ENCODE measurements at regions not wholly inside any gene's neighbourhood (a gene's known extent, or its start where the extent isn't known, plus 50 kb on each side); places are given as distances from the start of the nearest gene placed in this dataset.

- ChIA-PET CTCF (ENCODE audit: low intra/inter-chr PET ratio, low total read pairs) (no interaction called here), POLR2A (no interaction called here)
- DNase-seq (ENCODE audit: low spot score) = no peak
- BruUV-seq (replicated peaks) = no TSS peak
- H2AFZ ChIP-seq (ENCODE audit: low read length) = no peak overlapping the region
- no peaks in the 10 kb centered on the region for H3K4me1 ChIP-seq (ENCODE audit: insufficient read depth, low read length)
- H3K36me3 ChIP-seq (replicated peaks in 1 of 2; ENCODE audit: control insufficient read depth in 1 of 2, insufficient read depth in 2 of 2, low read length in 2 of 2) = 0 out of 5 replicates have a peak, but pooled peaks cover 0 to 2% of the 10 kb centered on the region in 2 experiments
- no peak overlapping the region for H3K27ac ChIP-seq (ENCODE audit: extremely low read length, insufficient read depth, low read length)
- no peaks in the 10 kb centered on the region for H3K27me3 ChIP-seq (ENCODE audit: control insufficient read depth in 1 of 2, insufficient read depth in 2 of 2, low read length in 2 of 2)
- no peak for FAIRE-seq
- no peaks in the 10 kb centered on the region for H3K9me3 ChIP-seq (ENCODE audit: low read length)
- 0 out of 2 replicates have a peak, but pooled peaks cover 2% of the 10 kb centered on the region for H4K20me1 ChIP-seq (ENCODE audit: insufficient read depth, low read length)
- intact Hi-C loops (cut with micrococcal nuclease; ENCODE audit: unreplicated experiment) = no loop called here
- H3K4me2 ChIP-seq (ENCODE audit: low read depth, low read length) = no peak overlapping the region
- no peak overlapping the region for H3K4me3 ChIP-seq (replicated peaks in 1 of 3; ENCODE audit: insufficient read depth in 1 of 3, low read depth in 2 of 3, low read length in 3 of 3)
- WGBS (ENCODE audit: low lambda C conversion rate) = 95% methylated on average over 6 of the region's 8 CpGs
- in situ Hi-C loops (cut with HindIII; ENCODE audit: extremely low pct_ligation_motif_present, low pct_unique_long_range_greater_than_20kb) = no loop called here
- no peak for ATAC-seq
- no peak for TF ChIP-seq ZNF577 (CRISPR knock-in tag; IDR thresholded peaks at IDR 0.05; ENCODE audit: borderline replicate concordance, low read depth)
- TF ChIP-seq ZNF737 (CRISPR knock-in tag; IDR thresholded peaks at IDR 0.05; ENCODE audit: borderline replicate concordance) = no peak
- TF ChIP-seq ADNP (CRISPR knock-in tag; IDR thresholded peaks at IDR 0.05) = no peak
- no peak overlapping the region for H3K9ac ChIP-seq (ENCODE audit: insufficient read depth, low read depth, low read length)
- H3K79me2 ChIP-seq (ENCODE audit: insufficient read depth, low read length) = no peaks in the 10 kb centered on the region
Measured at GRCh38 chr11:70567680-70568034, 169.3 kb downstream of the CTTN start.

DNA sequence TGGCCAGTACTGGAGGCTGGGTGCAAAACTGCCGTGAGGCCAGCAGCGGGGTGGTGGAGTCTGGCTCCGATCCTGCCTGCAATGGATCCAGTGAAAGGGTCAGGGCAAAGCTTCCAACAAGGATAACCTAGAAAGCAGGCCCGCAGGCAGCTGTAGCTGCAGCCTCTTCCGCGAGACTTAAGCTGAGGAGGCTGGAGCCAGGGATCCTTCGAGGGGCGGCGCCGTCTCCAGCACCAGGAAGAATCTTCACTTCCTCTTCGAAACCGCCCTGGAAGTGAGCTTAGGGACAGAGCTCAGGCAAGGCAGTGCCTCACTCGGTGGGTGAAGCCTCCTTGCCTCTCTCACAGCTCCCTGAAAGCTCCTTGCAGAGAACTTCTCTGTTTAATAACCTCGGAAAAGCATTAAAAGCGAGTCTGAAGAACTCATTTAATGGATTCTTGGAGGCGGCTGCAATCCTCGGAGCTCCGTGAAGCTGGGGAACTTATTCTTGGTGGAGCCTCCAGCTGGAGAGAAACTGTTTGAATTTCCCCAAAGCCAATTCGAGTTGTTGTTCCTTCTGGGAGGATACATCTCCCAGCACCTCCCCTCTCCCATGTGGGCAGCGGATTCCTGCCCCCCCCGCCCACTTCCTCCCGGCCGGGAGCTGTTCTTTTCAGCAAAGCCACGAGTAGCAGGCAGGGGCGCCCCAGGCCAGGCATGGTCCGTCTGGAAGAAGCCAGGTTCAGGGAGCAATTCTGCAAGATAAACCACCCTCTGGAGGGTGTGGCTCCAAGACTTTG, 169.9 kb downstream of the CTTN start:
- DNase-seq (ENCODE audit: low spot score) = no peak
- CTCF ChIA-PET (ENCODE audit: low intra/inter-chr PET ratio, low total read pairs) = no interaction called here
- Histone ChIP-seq H2AFZ (ENCODE audit: low read length) (no peak overlapping the region), H3K27me3 (ENCODE audit: control insufficient read depth in 1 of 2, insufficient read depth in 2 of 2, low read length in 2 of 2) (no peaks in the 10 kb centered on the region), H3K4me2 (ENCODE audit: low read depth, low read length) (no peak overlapping the region), H3K9ac (ENCODE audit: insufficient read depth, low read depth, low read length) (no peak overlapping the region), H3K4me1 (ENCODE audit: insufficient read depth, low read length) (no peaks in the 10 kb centered on the region), H4K20me1 (ENCODE audit: insufficient read depth, low read length) (0 out of 2 replicates have a peak, but pooled peaks cover 2% of the 10 kb centered on the region), H3K27ac (ENCODE audit: extremely low read length, insufficient read depth, low read length) (no peak overlapping the region), H3K79me2 (ENCODE audit: insufficient read depth, low read length) (no peaks in the 10 kb centered on the region), H3K9me3 (ENCODE audit: low read length) (no peaks in the 10 kb centered on the region), H3K4me3 (replicated peaks in 1 of 3; ENCODE audit: insufficient read depth in 1 of 3, low read depth in 2 of 3, low read length in 3 of 3) (no peak overlapping the region), H3K36me3 (replicated peaks in 1 of 2; ENCODE audit: control insufficient read depth in 1 of 2, insufficient read depth in 2 of 2, low read length in 2 of 2) (0 out of 5 replicates have a peak, but pooled peaks cover 0 to 2% of the 10 kb centered on the region in 2 experiments)
- in situ Hi-C loops (cut with HindIII; ENCODE audit: extremely low pct_ligation_motif_present, low pct_unique_long_range_greater_than_20kb) (no loop called here), intact Hi-C loops (cut with micrococcal nuclease; ENCODE audit: unreplicated experiment) (no loop called here)
- no peak for FAIRE-seq
- POLR2A ChIA-PET = no interaction called here
- no TSS peak for BruUV-seq (replicated peaks)
- no peak for ATAC-seq
- WGBS (ENCODE audit: low lambda C conversion rate) = 96% methylated on average over 24 of the region's 26 CpGs
- TF ChIP-seq ZNF101 (CRISPR knock-in tag; IDR thresholded peaks at IDR 0.05; ENCODE audit: borderline replicate concordance, low read depth) (no peak), HMG20A (CRISPR knock-in tag; IDR thresholded peaks at IDR 0.05; ENCODE audit: borderline replicate concordance) (no peak), SIX1 (CRISPR knock-in tag; IDR thresholded peaks at IDR 0.05; ENCODE audit: borderline replicate concordance) (no peak), ZMYM3 (CRISPR knock-in tag; IDR thresholded peaks at IDR 0.05) (no peak), ZNF256 (CRISPR knock-in tag; conservative IDR thresholded peaks at IDR 0.05) (no peak), RARG (CRISPR knock-in tag; IDR thresholded peaks at IDR 0.05; ENCODE audit: low read depth) (no peak), ZBTB49 (CRISPR knock-in tag; IDR thresholded peaks at IDR 0.05; ENCODE audit: borderline replicate concordance) (no peak), DR1 (CRISPR knock-in tag; IDR thresholded peaks at IDR 0.05) (no peak), ZNF709 (CRISPR knock-in tag; IDR thresholded peaks at IDR 0.05) (no peak), ZFY (CRISPR knock-in tag; IDR thresholded peaks at IDR 0.05) (no peak)
